HepG2 (cell line): ENCODE measurements at regions not wholly inside any gene's neighbourhood (a gene's known extent, or its start where the extent isn't known, plus 50 kb on each side); places are given as distances from the start of the nearest gene placed in this dataset.

ENCODE experiments used
- ATAC-seq: fragments of 200-7000 bp; cut with Tn5 transposase; 3 replicates; pipeline ENCODE4 v1.9.1; 2020; ENCODE audit warnings: mild to moderate bottlenecking, moderate library complexity
- BruUV-seq: library from RNA; stranded (reverse); fragments of 400-500 nt; replicated peaks from 2 replicates; lab custom pipeline; 2021; lab: Mats Ljungman, UMichigan
- CTCF ChIA-PET: fragments of 300-600 bp; formaldehyde crosslinking; extraction: SDS; loops from one replicate; lab custom pipeline; 2021; ENCODE audit warnings: low total read pairs, inconsistent platforms, low intra/inter-chr PET ratio; lab: Yijun Ruan, JAX
- POLR2A ChIA-PET: fragments of 350-600 bp; sonication (Branson Sonifier 250); formaldehyde crosslinking; loops from one replicate; lab custom pipeline; 2020; ENCODE audit warnings: antibody characterized with exemption, inconsistent platforms; lab: Yijun Ruan, JAX
- DNase-seq: peaks from one replicate; pipeline ENCODE4 v3.0.0-alpha.2; 2015; ENCODE audit warnings: low spot score
- FAIRE-seq: peaks from 3 replicates; lab custom pipeline; 2011; peaks lifted over from hg19 to GRCh38; lab: Jason Lieb, UNC
- H2AFZ ChIP-seq: one replicate; pipeline ENCODE4 v1.6.1; 2011; ENCODE audit warnings: low read length, inconsistent platforms
- H3K27ac ChIP-seq: fragments of 300-600 bp; 3 replicates; pipeline ENCODE4 v1.8.0; 2011; ENCODE audit warnings: mixed run types, mild to moderate bottlenecking, mixed read lengths, low read length, inconsistent platforms; ENCODE audit not compliant: insufficient read depth; ENCODE audit errors: extremely low read length
- H3K27me3 ChIP-seq, 2 experiments: fragments of 200-600 bp in 1 of 2; 2 replicates in 1 of 2; 3 replicates in 1 of 2; pipeline versions ENCODE4 v1.6.0 to v1.8.0; 2011; ENCODE audit warnings: low read length in 2 of 2, mild to moderate bottlenecking in 2 of 2, moderate library complexity in 2 of 2, inconsistent platforms in 1 of 2; ENCODE audit not compliant: insufficient read depth in 2 of 2, control insufficient read depth in 1 of 2
- H3K36me3 ChIP-seq, 2 experiments: fragments of 200-600 bp in 1 of 2; replicated peaks in 1 of 2; 2 replicates in 1 of 2; 3 replicates in 1 of 2; pipeline versions ENCODE4 v1.5.1 to v1.8.0; 2011; ENCODE audit warnings: low read length in 2 of 2, inconsistent platforms in 1 of 2; ENCODE audit not compliant: insufficient read depth in 2 of 2, control insufficient read depth in 1 of 2
- H3K4me1 ChIP-seq: 2 replicates; pipeline ENCODE4 v1.5.1; 2012; ENCODE audit warnings: low read length, inconsistent platforms; ENCODE audit not compliant: insufficient read depth
- H3K4me2 ChIP-seq: 2 replicates; pipeline ENCODE4 v1.6.0; 2011; ENCODE audit warnings: low read depth, low read length, inconsistent platforms
- H3K4me3 ChIP-seq, 3 experiments: fragments of 200-600 bp in 1 of 3; sonication (generic), shearing (Covaris generic) in 1 of 3; replicated peaks in 1 of 3; 2 replicates each; pipeline ENCODE4 v1.5.1; 2011 to 2016; ENCODE audit warnings: low read length in 3 of 3, inconsistent platforms in 2 of 3, low read depth in 2 of 3, mild to moderate bottlenecking in 2 of 3, control low read depth in 1 of 3, mixed read lengths in 1 of 3; ENCODE audit not compliant: insufficient read depth in 1 of 3
- H3K79me2 ChIP-seq: one replicate; pipeline ENCODE4 v1.6.1; 2011; ENCODE audit warnings: low read length, inconsistent platforms; ENCODE audit not compliant: insufficient read depth
- H3K9ac ChIP-seq: 2 replicates; pipeline ENCODE4 v1.6.0; 2011; ENCODE audit warnings: mild to moderate bottlenecking, low read depth, low read length, inconsistent platforms; ENCODE audit not compliant: insufficient read depth
- H3K9me3 ChIP-seq: 2 replicates; pipeline ENCODE4 v1.5.1; 2012; ENCODE audit warnings: mild to moderate bottlenecking, low read length
- H4K20me1 ChIP-seq: 2 replicates; pipeline ENCODE4 v1.6.0; 2011; ENCODE audit warnings: inconsistent platforms, mild to moderate bottlenecking, low read length, moderate library complexity; ENCODE audit not compliant: insufficient read depth
- GLMP ChIP-seq: sonication (generic); formaldehyde crosslinking; IDR thresholded peaks from 2 replicates; pipeline ENCODE4 v1.9.0; 2021; ENCODE audit warnings: missing genetic modification reagents, mild to moderate bottlenecking, borderline replicate concordance
- HDAC6 ChIP-seq: fragments of 200-600 bp; sonication (generic); IDR thresholded peaks from 2 replicates; pipeline ENCODE4 v1.7.0; 2017; ENCODE audit warnings: mild to moderate bottlenecking, antibody characterized with exemption, low read length, low read depth
- MTA3 ChIP-seq: sonication (generic); formaldehyde crosslinking; IDR thresholded peaks from 2 replicates; pipeline ENCODE4 v1.4.0; 2020; ENCODE audit warnings: missing genetic modification reagents
- RFXANK ChIP-seq: IDR thresholded peaks from 2 replicates; pipeline ENCODE4 v1.6.1; 2016
- SP2 ChIP-seq: sonication (generic); formaldehyde crosslinking; IDR thresholded peaks from 2 replicates; pipeline ENCODE4 v1.5.1; 2020; ENCODE audit warnings: mild to moderate bottlenecking, missing genetic modification reagents
- ZFYVE20 ChIP-seq: sonication (generic); formaldehyde crosslinking; IDR thresholded peaks from 2 replicates; pipeline ENCODE4 v1.8.0; 2023; ENCODE audit warnings: low read depth, mild to moderate bottlenecking, moderate library complexity, missing genetic modification reagents, borderline replicate concordance
- ZHX2 ChIP-seq, 2 experiments: sonication (generic) in 1 of 2; formaldehyde crosslinking in 1 of 2; IDR thresholded peaks; 2 replicates each; pipeline versions ENCODE4 v1.6.1 to v1.9.0; 2014 to 2022; ENCODE audit warnings: antibody characterized with exemption in 1 of 2, borderline replicate concordance in 1 of 2, inconsistent platforms in 1 of 2, low read depth in 1 of 2, missing genetic modification reagents in 1 of 2
- WGBS: methylation state at CpG from one replicate; pipeline ENCODE4 v1.1.6; 2017; ENCODE audit warnings: low lambda C conversion rate; 5-methylcytosine and 5-hydroxymethylcytosine counted together
- in situ Hi-C: cut with HindIII; loops from 2 replicates; pipeline ENCODE4 v1.10.0; 2017; ENCODE audit warnings: low pct_unique_long_range_greater_than_20kb; ENCODE audit not compliant: extremely low pct_ligation_motif_present
- intact Hi-C: fragments of 100-400 bp; cut with micrococcal nuclease; formaldehyde crosslinking; loops from one replicate; pipeline ENCODE4 v1.10.0; 2022; ENCODE audit not compliant: unreplicated experiment

GRCh38 chr3:67278015-67278618 is 280.0 kb downstream of the KBTBD8 start:
- no peaks in the 10 kb centered on the region for H3K4me1 ChIP-seq
- TF ChIP-seq ZFYVE20 (CRISPR knock-in tag) = no peak
- no peak for TF ChIP-seq MTA3
- TF ChIP-seq GLMP (CRISPR knock-in tag) = no peak
- TF ChIP-seq ZHX2 (IDR thresholded peaks at IDR 0.05; ENCODE audit: low read depth) = no peak
- no peak for TF ChIP-seq ZHX2 (CRISPR knock-in tag; IDR thresholded peaks at IDR 0.05; ENCODE audit: borderline replicate concordance)
- TF ChIP-seq RFXANK = no peak
- TF ChIP-seq HDAC6 = no peak
- TF ChIP-seq SP2 (CRISPR knock-in tag) = no peak
- TF ChIP-seq, all 625 proteins: peak for 0

More at GRCh38 chr3:67278015-67278618, 280.0 kb downstream of the KBTBD8 start:
- no peak for DNase-seq
- CTCF ChIA-PET = no interaction called here
- ATAC-seq = no peak
- whole genome bisulfite sequencing = 59% methylated on average over 3 of the region's 3 CpGs
- no peak overlapping the region for H3K9ac ChIP-seq
- H3K36me3 ChIP-seq = no peaks in the 10 kb centered on the region
- H3K27ac ChIP-seq = no peak overlapping the region
- POLR2A ChIA-PET = no interaction called here
- H2AFZ ChIP-seq = no peak overlapping the region
- H3K4me3 ChIP-seq = no peak overlapping the region
- H3K9me3 ChIP-seq = no peaks in the 10 kb centered on the region
- no TSS peak for BruUV-seq
- H3K79me2 ChIP-seq = no peaks in the 10 kb centered on the region
- H4K20me1 ChIP-seq = no peaks in the 10 kb centered on the region
- FAIRE-seq = no peak
- H3K27me3 ChIP-seq = peaks cover 0 to 9% of the 10 kb centered on the region in 2 experiments; a peak in 1 of 5 replicates
- in situ Hi-C loops (no loop called here), intact Hi-C loops (no loop called here)
- H3K4me2 ChIP-seq = no peak overlapping the region
